BJ (cell line): ENCODE measurements at regions not wholly inside any gene's neighbourhood (a gene's known extent, or its start where the extent isn't known, plus 50 kb on each side); places are given as distances from the start of the nearest gene placed in this dataset.
"Not testable (repeated sequence)": the region's sequence is repeated elsewhere in the genome, so short reads cannot be mapped to it uniquely, and the experiment has no call there.

ENCODE experiments used
- CTCF ChIA-PET: fragments of 350-600 bp; formaldehyde crosslinking; extraction: SDS; loops from one replicate; lab custom pipeline; 2021; ENCODE audit warnings: antibody characterized with exemption, inconsistent platforms; lab: Yijun Ruan, JAX
- POLR2A ChIA-PET: fragments of 300-600 bp; sonication (Branson Sonifier 250); formaldehyde crosslinking; extraction: SDS; loops from one replicate; lab custom pipeline; 2021; ENCODE audit warnings: antibody characterized with exemption; lab: Charles Lee
- DNase-seq: peaks from one replicate; pipeline ENCODE4 v3.0.0-alpha.2; 2011; ENCODE audit warnings: low read depth
- H3K27me3 ChIP-seq: 2 replicates; pipeline ENCODE4 v1.6.0; 2011; ENCODE audit warnings: low read length; ENCODE audit not compliant: control insufficient read depth, insufficient read depth
- H3K36me3 ChIP-seq: 2 replicates; pipeline ENCODE4 v1.5.1; 2011; ENCODE audit warnings: low read length; ENCODE audit not compliant: control insufficient read depth, insufficient read depth
- H3K4me3 ChIP-seq: 2 replicates; pipeline ENCODE4 v1.5.1; 2011; ENCODE audit warnings: low read depth, mild to moderate bottlenecking, control low read depth, low read length
- TF ChIP-seq, protein P1 (sequence below): IDR thresholded peaks from 2 replicates; pipeline ENCODE4 v1.5.1; 2011; ENCODE audit warnings: low read depth, mild to moderate bottlenecking, control low read depth, inconsistent platforms, low read length, moderate library complexity; ENCODE audit not compliant: insufficient read depth

DNA sequence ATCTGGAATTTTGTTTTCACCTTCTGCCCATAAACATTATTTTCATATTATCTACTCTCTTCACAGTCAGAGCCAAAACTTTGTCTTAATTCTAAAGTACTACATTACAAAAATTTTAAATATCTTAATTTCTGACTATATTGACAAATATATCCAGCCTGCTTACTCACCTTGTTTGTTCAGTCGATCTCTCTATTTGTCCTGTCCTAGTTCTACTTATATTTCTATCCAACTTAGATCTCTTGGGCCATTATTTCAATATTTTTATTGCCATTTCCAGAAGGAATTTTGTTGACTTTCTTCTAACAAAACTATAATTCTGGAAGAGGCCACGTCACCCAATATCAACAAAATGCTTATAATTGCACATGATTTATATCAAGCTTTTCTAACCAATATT lies 652.8 kb upstream of the CTNND2 start:
- ChIA-PET POLR2A (no interaction called here), CTCF (interaction anchor here (0.7 kb wide), 1 partner anchor 492 kb away, joined by 3 read pairs; no protein-coding TSS in a partner anchor)
- Histone ChIP-seq H3K27me3 (no peaks in the 10 kb centered on the region), H3K36me3 (no peaks in the 10 kb centered on the region), H3K4me3 (no peak overlapping the region)
- TF ChIP-seq, protein P1, sequence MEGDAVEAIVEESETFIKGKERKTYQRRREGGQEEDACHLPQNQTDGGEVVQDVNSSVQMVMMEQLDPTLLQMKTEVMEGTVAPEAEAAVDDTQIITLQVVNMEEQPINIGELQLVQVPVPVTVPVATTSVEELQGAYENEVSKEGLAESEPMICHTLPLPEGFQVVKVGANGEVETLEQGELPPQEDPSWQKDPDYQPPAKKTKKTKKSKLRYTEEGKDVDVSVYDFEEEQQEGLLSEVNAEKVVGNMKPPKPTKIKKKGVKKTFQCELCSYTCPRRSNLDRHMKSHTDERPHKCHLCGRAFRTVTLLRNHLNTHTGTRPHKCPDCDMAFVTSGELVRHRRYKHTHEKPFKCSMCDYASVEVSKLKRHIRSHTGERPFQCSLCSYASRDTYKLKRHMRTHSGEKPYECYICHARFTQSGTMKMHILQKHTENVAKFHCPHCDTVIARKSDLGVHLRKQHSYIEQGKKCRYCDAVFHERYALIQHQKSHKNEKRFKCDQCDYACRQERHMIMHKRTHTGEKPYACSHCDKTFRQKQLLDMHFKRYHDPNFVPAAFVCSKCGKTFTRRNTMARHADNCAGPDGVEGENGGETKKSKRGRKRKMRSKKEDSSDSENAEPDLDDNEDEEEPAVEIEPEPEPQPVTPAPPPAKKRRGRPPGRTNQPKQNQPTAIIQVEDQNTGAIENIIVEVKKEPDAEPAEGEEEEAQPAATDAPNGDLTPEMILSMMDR = no peak
- DNase-seq = no peak

DNA sequence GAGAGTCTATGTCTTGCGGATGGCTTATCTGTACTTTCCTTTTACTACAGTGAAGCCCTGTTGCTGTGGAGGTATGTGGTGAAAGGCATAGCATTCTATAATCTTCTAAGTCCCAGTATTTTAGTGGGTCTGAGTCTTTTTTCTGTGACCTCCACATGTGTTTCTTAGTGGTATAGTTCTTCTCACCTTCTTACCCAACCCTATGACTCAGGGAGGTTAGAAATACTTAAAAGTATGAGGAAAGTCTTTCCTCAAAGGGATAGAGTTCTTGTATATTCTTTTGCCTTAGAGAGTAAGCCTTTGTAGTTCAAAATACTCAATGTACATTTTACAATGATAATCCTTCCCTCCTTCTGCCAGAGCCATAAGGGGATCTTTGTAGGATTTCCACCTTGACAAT lies 621.9 kb upstream of the CTNND2 start:
- POLR2A ChIA-PET = no interaction called here
- TF ChIP-seq, protein P1 = no peak
- no peak for DNase-seq
- H3K36me3 ChIP-seq = no peaks in the 10 kb centered on the region
- no peak overlapping the region for H3K4me3 ChIP-seq
- no peaks in the 10 kb centered on the region for H3K27me3 ChIP-seq
- CTCF ChIA-PET = no interaction called here

DNA sequence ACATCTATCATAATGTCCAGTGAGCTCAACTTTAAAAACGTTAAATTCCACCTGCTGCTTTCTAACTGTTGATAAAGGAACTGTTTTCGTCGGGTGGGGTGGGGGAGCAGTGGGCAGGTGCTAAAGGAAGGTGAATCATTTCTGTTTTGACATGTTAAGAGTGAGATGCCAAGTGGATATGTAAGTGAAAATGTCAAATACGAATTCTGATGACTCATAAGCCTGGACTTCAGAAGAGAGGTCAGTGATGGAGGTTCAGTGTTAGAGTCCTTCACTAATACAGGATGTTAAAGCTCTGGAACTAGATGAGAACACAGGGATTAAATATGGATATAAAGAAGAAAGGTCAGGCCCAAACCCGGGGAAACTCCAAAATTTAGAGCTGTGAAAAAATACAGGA lies 617.9 kb upstream of the CTNND2 start:
- H3K27me3 ChIP-seq = no peaks in the 10 kb centered on the region
- TF ChIP-seq, protein P1 = no peak
- no peak overlapping the region for H3K4me3 ChIP-seq
- DNase-seq = no peak
- ChIA-PET CTCF (no interaction called here), POLR2A (no interaction called here)
- H3K36me3 ChIP-seq = no peaks in the 10 kb centered on the region

DNA sequence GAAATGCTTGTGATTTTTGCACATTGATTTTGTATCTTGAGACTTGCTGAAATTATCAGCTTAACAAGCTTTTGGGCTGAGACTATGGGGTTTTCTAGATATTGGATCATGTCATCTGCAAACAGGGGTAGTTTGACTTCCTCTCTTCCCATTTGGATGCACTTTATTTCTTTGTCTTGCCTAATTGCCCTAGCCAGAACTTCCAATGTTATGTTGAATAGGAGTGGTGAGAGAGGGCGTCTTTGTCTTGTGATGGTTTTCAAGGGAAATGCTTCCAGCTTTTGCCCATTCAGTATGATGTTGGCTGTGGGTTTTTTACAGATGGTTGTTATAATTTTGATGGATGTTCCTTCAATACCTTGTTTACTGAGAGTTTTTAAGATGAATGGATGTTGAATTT lies 600.7 kb upstream of the CTNND2 start:
- H3K36me3 ChIP-seq, POLR2A ChIA-PET, H3K27me3 ChIP-seq, DNase-seq, CTCF ChIA-PET, H3K4me3 ChIP-seq: not testable (repeated sequence)

DNA sequence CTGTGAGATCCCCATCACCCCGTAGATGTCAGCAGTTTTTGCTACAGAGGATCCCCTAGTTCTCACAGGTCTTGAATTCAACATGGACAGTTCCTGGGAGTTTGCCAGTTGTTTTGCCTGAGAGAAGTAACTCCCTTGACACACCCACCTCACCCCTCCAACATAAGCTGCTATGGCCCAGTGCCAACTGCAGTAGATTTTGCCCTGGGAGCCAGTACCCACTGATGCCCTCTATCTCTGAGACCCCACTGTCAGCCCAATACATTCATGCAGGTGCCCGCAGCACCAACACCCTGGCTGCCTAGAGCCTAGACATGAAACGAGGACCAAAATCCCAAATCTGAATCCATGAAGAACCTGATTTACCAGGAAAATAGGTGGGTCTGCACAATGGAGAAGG lies 583.9 kb upstream of the CTNND2 start:
- ChIA-PET POLR2A (no interaction called here), CTCF (no interaction called here)
- Histone ChIP-seq H3K36me3 (no peaks in the 10 kb centered on the region), H3K27me3 (no peaks in the 10 kb centered on the region), H3K4me3 (no peak overlapping the region)
- DNase-seq = no peak
- TF ChIP-seq, protein P1 = no peak

DNA sequence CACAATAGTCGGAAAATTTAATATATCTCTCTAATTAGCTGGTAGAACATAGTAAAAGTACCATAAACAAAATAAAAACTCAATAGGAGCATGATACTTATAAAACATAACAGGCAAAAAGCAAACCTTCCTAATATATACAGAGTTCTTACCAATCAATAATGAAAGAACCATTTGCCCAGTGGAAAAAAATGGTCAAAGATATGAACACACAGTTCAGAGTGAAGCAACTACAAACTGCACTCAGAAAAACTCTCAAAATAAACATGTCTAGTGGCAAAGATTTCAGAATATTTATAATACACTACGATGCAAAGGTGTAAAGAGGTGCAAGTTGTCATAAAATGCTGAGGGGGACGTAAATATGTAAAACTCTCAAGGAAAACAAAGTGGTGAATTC lies 576.2 kb upstream of the CTNND2 start:
- Histone ChIP-seq H3K27me3 (no peaks in the 10 kb centered on the region), H3K4me3 (no peak overlapping the region), H3K36me3 (no peaks in the 10 kb centered on the region)
- ChIA-PET POLR2A (no interaction called here), CTCF (no interaction called here)
- TF ChIP-seq, protein P1 = no peak
- DNase-seq = no peak
